ENCODE measurements at regions not wholly inside any gene's neighbourhood (a gene's known extent, or its start where the extent isn't known, plus 50 kb on each side); places are given as distances from the start of the nearest gene placed in this dataset.

GRCh38 chr15:56831467-56832005 is 86.9 kb upstream of the TCF12 start:
- DNase-seq (ENCODE audit: extremely low read depth, insufficient read length), result no peak
- H3K36me3 ChIP-seq (ENCODE audit: control insufficient read depth, insufficient read depth, low read length), result no peaks in the 10 kb centered on the region
- no peak overlapping the region for H3K4me3 ChIP-seq (replicated peaks; ENCODE audit: low read depth, low read length)
- no peak for TF ChIP-seq CTCF (IDR thresholded peaks at IDR 0.05; ENCODE audit: insufficient read depth, low read length, poor library complexity, severe bottlenecking)
- no peaks in the 10 kb centered on the region for H3K27me3 ChIP-seq (replicated peaks; ENCODE audit: control insufficient read depth, insufficient read depth, low read length)

DNA sequence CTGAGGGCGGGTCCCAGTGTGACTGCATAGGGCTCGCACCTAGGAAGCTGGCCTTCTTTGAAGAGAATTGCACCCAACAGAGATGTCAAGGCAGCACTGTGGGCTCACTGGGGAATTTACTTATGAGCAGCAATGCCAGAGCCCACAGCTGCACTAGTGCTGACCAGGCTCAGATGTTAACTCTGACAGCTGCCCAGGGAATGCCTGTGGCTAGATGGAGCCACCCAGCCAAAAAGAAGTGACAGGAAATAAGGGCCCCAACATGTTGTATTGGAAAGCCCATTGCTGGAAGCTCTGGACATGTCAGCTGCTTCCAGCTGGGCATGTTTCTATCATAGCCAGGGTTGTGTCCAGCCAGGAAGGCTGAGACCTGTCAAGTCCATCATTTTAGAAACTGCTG is 90.9 kb upstream of the ZNF280D start:
- no peak for DNase-seq (ENCODE audit: extremely low read depth, insufficient read length)
- H3K36me3 ChIP-seq (ENCODE audit: control insufficient read depth, insufficient read depth, low read length), result no peaks in the 10 kb centered on the region
- no peak for TF ChIP-seq CTCF (IDR thresholded peaks at IDR 0.05; ENCODE audit: insufficient read depth, low read length, poor library complexity, severe bottlenecking)
- no peaks in the 10 kb centered on the region; the same call in 1 of the 2 replicates for H3K27me3 ChIP-seq (replicated peaks; ENCODE audit: control insufficient read depth, insufficient read depth, low read length)
- H3K4me3 ChIP-seq (replicated peaks; ENCODE audit: low read depth, low read length), result no peak overlapping the region

DNA sequence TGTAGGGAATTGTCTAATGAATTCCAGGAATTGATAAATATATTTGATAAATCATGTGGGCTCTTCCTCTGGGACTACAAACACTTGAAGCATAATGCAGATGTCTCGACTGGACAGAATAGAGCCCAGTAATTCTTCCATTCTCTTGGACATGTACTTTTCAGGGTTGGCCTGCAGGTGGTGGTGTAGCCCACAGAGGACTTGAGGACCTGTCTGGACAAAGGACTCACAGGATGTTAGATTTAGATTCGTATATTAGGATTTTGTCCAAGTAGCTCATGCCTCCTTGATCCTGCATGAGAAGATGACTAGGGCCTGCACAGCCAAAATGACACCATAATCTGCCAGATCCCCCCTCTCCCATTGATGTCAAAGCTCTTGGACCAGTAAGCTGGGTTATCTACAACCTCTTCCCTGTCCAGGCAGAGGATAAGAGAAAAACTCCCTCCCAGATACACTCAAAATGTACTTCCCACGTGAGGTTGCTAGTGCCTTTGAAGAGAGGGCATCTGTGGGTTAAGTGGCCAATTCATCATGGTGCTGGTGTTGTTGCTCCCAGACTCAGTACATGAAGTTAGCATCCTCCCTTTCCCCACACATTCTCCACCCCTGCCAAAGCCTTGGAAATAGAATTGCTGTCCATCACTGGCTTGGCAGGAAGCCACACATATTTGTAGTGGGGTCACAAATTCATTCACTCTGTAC is 88.6 kb upstream of the ZNF280D start:
- Histone ChIP-seq H3K36me3 (ENCODE audit: control insufficient read depth, insufficient read depth, low read length) (no peaks in the 10 kb centered on the region), H3K4me3 (replicated peaks; ENCODE audit: low read depth, low read length) (no peak overlapping the region), H3K27me3 (replicated peaks; ENCODE audit: control insufficient read depth, insufficient read depth, low read length) (no peaks in the 10 kb centered on the region; the same call in 1 of the 2 replicates)
- DNase-seq (ENCODE audit: extremely low read depth, insufficient read length), result peak; percentile 5
- TF ChIP-seq CTCF (IDR thresholded peaks at IDR 0.05; ENCODE audit: insufficient read depth, low read length, poor library complexity, severe bottlenecking), result peak; percentile 76

GRCh38 chr15:56820333-56820732 is 87.0 kb upstream of the ZNF280D start:
- no peaks in the 10 kb centered on the region; the same call in 1 of the 2 replicates for H3K27me3 ChIP-seq (replicated peaks; ENCODE audit: control insufficient read depth, insufficient read depth, low read length)
- H3K36me3 ChIP-seq (ENCODE audit: control insufficient read depth, insufficient read depth, low read length), result no peaks in the 10 kb centered on the region
- no peak for TF ChIP-seq CTCF (IDR thresholded peaks at IDR 0.05; ENCODE audit: insufficient read depth, low read length, poor library complexity, severe bottlenecking)
- DNase-seq (ENCODE audit: extremely low read depth, insufficient read length), result no peak
- H3K4me3 ChIP-seq (replicated peaks; ENCODE audit: low read depth, low read length), result no peak overlapping the region

- Histone ChIP-seq H3K4me3 (replicated peaks; ENCODE audit: low read depth, low read length) (no peak overlapping the region), H3K36me3 (ENCODE audit: control insufficient read depth, insufficient read depth, low read length) (no peaks in the 10 kb centered on the region), H3K27me3 (replicated peaks; ENCODE audit: control insufficient read depth, insufficient read depth, low read length) (no peaks in the 10 kb centered on the region)
- DNase-seq (ENCODE audit: extremely low read depth, insufficient read length), result no peak
- no peak for TF ChIP-seq CTCF (IDR thresholded peaks at IDR 0.05; ENCODE audit: insufficient read depth, low read length, poor library complexity, severe bottlenecking)
These were observed 84.2 kb upstream of the ZNF280D start for GRCh38 chr15:56817321-56818080.

Data from GM06990 (cell line).